NCI-H2196 treated with DMSO at 0.1 percent for 48 hours (cell line): ENCODE measurements at regions not wholly inside any gene's neighbourhood (a gene's known extent, or its start where the extent isn't known, plus 50 kb on each side); places are given as distances from the start of the nearest gene placed in this dataset.
"Not testable (repeated sequence)": the region's sequence is repeated elsewhere in the genome, so short reads cannot be mapped to it uniquely, and the experiment has no call there.

ENCODE experiments used
- DNase-seq: peaks from one replicate; lab custom pipeline; 2025; ENCODE audit not compliant: unreplicated experiment; lab: John Stamatoyannopoulos, UW

DNA sequence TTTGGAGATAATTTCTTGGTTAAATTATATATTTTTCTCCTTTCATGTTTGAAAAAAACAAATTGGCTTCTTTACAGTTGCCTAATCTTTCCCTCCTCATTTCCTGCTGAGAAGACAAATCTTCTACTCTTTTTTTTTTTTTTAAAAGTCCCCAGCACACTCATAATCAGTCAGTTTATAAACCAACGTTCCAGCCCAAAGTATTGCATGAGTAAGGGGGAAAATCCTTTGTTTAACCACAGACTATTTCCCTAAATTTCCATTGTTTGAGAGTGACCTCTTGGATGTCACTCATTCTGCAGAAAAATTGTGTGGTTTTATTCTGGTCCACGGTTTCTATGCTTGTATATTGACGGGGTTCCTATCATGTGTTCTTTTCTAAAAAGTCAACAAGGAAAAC is 55.1 kb upstream of the TLR4 start:
- no peak for DNase-seq

DNA sequence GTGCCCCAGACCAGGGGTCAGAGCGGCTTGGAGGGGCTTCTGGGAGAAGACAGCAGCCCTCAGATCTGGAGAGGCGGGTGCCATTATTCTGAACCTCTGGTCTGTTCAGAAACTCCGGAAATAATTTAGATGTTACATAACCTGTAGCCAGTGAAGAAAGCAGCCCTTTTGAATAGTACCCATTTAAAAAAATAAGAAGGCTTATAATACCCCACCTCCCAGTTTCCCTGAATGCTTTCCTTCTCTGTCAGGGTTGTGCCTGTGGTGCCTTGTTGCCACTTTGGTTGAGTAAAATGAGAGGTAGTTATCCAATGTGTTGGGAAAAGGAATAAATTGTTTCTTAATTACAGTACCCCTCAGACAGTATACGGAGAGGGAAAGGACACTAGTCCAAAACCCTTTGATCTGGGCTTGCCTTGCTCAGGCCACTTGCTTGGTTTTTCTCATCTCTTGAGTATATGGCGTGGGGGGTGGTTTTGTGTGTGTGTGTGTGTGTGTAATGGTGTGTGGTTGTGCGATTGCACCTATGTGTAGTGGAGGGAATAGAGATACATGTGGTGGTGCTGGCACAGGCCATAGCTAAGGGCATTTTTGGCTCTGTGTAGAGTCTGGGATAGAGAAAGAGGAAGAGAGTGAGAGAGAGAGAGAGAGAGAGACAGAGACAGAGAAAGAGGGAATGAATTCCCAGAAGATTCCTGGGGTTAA is 59.1 kb upstream of the TLR4 start:
- DNase-seq: no peak

DNA sequence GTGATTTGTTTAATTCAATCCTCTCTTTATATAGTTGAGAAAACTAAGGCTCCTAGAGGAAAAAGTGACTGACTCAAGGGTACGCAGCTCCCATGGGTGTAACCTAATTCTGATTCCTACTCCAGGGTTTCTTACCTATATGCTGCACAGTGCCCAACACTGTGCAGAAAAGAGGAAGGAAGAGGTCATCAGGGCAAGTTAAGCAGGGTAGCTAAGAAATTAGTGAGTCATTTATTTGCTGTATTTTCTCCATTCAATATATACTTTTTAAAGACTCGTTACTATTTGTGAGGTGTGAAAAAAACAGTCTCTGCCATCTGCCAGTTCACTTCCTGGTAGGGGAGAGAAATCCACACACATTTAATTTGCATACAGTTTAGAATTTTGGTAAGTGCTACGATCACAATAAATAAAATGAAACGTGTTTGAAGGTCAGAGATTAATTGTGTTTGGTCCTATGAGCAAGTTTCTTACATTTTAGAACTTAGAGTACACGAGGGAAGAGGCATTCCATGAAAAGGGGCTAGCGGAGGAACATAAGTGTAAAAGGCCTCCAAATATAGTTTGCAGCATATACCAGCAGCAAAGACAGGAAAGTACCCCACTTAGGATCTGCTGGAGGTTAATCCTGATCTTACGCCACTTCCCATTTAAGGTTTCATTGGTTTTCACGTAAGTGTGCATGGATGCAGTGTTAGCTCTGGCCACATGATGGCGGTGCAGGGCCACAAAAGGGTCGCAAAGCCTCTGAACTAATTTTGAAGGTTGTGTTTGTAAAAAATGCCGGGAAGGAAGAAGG is 59.9 kb upstream of the TLR4 start:
- DNase-seq: peak; percentile 60

DNA sequence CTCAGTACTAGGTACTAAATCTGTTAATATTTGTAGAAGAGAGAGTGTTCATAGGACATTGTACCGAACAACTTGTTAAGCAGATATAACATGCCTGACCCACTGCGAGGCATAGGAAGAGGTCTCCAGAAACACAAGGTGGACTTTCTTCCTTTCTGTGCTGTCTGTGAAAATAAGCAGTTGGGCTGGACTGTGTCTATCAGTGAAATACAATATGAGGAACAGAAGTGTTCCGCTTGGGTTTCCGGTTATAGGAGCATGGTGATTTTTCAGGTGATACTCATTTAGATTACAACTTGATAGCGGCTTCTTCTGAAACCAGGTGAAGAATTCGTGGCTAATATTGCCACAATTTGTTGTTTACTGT is 60.9 kb upstream of the TLR4 start:
- DNase-seq: no peak

DNA sequence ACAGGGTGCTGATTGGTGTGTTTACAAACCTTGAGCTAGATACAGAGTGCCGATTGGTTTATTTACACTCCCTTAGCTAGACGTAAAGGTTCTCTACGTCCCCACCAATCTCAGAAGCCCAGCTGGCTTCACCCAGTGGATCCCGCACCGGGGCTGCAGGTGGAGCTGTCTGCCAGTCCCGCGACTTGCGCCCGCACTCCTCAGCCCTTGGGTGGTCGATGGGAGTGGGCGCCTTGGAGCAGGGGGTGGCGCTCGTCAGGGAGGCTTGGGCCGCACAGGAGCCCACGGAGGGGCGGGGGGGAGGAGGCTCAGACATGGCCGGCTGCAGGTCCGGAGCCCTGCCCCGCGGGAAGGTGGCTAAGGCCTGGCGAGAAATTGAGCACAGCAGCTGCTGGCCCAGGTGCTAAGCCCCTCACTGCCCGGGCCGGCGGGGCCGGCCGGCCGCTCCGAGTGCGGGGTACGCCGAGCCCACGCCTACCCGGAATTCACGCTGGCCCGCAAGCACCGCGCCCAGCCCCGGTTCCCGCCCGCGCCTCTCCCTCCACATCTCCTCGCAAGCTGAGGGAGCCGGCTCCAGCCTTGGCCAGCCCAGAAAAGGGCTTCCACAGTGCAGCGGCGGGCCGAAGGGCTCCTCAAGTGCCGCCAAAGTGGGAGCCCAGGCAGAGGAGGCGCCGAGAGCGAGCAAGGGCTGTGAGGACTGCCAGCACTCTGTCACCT is 61.5 kb upstream of the TLR4 start:
- not testable (repeated sequence) for DNase-seq

DNA sequence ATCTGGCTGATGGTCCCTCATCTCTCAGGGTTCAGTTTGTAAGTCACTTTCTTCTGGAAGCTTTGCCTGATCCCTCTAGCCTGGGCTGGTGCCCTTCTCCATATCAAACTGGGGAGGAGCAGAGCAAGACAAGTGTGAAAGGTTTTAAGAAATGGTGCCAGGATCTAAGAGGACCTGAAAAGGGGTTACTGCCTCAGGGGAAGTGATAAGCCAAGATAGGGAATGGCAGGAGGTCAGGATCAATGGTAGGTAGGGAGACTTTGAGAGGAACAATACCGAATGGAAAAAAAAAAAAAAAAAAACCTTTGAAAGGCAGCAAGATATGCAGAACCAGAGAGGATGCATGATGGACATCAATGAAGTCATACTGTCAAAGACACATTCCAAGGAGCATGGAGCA is 67.5 kb upstream of the TLR4 start:
- no peak for DNase-seq

DNA sequence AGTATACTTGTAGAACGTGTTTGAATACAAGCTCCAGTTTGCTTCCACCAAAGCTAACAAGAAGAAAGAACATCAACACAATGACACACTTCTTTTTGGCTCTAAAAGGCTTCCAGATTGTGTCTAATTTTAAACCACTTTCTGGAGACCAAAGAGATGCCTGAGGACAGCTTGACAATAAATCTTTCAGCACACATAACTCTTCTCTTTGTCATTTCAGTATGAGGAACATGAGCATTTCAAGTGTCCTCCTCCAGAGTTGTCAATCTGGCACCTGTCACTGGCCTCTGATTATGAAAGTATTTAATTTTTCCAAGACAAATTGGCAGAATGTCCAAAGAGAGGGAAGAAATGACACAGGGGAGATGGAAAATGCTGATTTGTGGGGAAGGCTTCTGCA is 79.0 kb upstream of the TLR4 start:
- no peak for DNase-seq

DNA sequence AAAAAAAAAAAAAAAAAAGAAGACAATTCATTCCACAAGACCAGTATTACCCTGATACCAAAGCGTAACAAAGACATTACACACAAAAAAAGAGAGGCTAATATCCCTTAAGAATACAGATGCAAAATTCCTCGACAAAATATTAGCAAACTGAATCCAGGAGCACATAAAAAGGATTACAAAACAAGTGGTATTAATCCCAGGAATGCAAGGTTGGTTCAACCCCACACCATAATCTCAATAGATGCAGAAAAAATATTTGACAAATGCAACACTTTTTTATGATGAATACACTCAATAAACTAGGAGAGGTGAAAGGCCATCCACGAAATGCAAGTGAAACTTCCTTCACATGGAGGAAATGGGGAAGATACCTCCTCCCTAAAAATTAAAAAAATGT is 80.1 kb upstream of the TLR4 start:
- DNase-seq: no peak

DNA sequence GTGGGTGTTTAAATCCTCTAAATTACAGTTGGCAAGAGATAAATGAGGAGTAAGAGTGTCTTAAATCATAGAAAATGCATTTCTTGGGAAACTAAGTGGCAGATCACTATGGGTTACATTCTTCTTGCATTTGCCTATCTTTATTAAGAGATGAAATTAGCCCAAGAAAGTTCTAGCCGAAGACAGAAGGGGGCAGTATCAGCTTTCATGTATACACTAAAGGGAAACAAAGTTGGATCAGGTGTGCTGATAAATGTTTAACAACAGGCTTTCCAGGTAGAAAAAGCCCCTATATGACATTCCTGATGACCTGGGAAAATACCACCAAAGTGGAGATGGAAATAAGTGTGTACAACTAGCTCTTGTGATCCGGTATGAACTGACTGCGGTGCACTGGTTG is 81.9 kb upstream of the TLR4 start:
- no peak for DNase-seq

DNA sequence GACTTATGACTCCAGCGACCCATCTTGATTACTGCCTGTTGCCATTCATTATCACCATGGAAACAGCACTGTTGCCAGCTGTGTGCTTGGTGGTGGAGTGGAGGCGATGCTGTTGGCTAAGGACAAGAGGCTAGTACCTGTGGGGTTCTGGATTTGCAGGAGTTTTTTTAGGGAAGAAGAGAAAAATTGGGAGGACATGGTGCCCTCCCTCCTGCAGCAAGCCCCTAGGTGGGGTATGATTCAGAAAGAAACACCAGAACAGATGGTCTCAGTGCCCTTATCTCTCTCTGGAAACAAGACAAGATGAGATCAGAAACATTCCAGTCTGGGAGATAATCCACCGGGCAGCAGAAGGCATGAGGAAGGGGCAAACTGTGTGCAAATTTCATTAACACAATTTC is 87.8 kb upstream of the TLR4 start:
- DNase-seq: peak; percentile 13

DNA sequence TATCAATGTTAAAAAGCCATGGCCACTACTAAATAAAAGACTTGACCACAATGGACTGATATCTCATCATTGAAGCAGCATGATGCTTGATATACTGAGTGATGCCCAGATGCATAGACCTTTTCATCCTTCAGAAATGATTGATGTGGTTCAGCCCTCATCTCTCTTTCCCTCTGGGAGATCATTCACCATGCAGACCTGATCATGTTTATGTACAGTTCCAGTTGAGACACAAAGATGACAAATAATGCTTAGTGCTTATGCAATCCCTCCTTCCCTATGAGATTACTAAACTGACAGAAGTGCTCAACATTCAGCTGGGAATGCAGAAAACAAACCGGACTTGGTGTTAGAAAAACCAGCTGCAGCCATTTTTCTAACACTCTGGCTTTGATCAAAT is 91.9 kb upstream of the TLR4 start:
- DNase-seq: no peak

DNA sequence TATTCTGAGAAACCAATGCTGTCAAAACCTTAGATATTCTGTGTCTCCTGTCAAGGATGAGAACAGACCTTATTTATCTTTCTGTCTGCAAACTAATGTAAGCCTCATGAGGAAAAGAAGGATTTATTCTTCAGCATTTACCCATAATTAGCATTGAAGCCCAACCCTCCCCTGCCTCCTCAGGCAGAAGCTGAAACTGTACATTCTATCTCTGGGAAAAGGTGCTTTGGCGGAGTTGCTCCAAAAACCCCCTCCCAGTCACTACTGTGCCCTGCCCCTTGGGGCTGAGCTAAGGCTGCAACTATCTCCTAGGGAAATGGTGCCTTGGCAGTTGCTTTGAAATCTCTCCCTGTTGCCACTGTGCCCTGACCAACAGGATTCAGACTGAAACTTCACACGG is 106.2 kb upstream of the TLR4 start:
- no peak for DNase-seq

DNA sequence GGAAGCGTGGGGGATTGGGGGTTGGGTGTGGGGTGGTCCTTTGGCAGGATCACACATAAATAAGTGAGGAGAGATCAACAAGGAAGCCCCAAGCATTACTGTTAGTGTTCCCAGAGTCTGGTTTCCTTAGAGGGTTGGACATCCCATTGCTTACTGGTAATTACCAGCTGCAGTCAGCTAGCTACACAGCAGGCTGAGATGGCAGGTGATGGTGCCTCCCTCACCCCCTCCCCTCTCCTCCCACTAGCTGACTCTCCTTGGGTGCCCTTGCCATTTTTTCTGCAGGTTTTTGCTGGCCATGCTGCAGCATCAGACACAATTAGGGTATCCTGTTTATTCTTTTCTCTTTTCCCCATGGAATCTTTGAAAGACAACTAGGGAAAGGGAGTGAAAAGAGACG is 107.5 kb upstream of the TLR4 start:
- DNase-seq: peak; percentile 6

DNA sequence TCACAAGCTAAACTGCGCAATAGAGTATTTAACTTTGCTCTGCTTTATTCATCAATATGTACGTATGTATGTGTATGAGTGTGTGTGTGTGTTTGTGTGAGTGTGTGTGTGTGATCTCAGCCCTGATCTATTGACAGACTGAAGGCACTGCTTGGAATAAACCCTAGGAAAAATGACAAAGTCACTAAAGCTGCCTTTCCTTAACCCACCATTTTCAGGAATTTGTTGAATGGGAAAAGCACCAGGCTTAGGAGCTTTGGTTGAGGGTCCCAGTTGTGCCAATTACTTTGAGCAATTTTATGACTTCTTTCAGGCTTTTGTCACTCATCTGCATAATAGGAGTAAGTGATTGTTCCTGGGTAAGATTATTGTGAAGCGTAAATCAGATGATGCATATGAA is 108.6 kb upstream of the TLR4 start:
- no peak for DNase-seq

DNA sequence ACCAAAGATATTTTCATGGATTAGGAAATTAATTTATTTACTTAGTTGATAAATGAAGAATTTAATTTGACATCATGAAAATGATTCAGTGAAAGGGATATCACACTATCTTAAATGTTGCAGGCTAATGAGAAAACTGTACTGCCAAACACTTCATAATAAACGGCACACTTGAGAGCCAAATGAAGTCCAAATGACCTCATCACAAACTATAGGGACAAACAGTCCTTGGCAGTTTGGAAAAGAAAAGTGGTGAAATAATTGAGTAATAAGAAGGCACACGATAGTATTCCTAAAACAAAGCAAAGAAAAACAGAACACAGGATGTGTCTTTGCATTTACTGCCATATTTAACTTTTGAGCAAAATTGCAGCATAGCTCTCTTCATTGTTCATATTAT is 116.9 kb upstream of the TLR4 start:
- no peak for DNase-seq

DNA sequence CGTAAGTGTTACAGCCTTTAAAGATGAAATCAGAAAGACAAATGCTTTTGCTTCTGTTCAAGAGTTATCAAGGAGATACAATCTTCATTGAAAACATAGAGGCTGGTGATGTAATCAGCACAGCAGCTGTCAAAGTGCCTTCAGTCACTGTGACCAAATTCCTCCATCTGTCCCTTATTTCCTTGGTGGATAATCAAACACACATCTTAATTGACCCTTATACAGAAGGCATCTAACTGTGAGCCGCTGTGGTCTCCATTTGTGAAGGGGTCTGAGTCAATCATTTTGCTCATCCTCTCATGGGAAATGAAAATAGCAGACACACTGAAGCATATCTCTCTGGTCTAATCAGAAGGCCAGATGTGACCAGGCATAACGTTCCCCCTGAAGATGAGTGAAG is 130.1 kb upstream of the TLR4 start:
- DNase-seq: no peak

DNA sequence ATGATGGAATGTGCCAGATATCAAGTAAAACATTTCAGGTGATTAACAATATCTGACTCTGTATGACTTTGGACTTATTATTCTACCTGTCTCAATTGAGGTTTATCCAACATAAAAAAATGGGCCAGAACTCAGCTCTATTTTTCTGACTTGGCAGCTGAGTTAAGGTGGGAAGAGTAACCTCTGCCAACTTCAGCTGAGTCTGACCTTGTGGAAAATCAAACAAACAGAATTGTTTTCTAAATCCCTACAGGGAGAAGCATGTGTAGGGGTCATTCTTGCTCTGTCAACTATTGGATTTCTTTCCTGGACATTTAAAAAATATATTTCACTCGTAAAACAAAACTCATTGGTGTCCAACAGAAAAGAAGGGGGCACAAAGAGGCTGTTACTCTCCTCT is 139.4 kb upstream of the TLR4 start:
- DNase-seq: no peak

DNA sequence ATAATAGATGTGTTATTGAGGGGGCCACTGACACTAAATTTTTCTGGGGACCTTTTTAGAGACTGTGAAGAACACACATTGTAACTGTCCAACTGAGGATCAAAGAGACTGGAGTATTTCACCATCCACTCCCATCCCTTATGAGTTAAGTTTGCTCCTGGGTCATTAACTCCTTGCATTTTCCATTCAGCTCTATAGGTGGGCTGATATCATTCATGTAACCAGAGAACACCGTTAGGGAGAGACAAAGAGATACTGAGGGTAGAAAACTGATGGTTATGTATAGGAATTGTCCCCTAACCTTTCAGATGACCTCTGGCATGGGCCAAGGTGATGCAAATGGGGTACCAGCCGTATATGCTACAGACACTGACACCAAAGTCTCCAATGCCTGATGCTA is 142.4 kb upstream of the TLR4 start:
- no peak for DNase-seq

DNA sequence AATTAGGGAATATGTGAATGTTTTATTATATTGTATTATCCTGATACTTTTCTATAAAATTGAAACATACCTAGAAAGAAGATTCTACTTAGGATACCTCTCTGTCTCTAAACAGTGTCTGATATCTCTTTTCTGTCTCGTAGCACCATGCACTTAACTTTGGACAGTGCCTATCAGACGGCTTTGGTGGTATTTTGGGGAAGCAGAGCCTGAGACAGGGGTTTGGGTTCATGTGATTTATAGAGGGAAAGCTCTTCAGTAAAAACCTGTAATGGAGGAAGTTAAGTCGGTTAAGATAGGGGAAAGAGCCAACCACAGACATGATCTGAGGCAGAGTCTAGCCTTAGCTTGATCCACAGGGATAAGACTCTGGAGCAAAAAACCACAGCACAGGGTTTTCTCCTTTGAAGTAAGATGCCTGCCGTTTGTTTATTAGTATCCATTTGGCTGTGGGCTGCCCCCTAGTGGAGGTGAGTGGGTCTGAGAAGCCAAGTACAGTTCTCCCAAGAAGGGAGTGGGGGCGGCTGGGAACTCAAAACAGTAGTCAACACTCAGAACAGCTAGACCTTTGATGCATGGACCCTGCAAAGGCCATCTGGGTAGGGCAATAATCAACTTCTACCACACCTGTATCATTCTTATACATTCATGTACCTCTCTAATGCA is 141.2 kb upstream of the ASTN2 start:
- no peak for DNase-seq

DNA sequence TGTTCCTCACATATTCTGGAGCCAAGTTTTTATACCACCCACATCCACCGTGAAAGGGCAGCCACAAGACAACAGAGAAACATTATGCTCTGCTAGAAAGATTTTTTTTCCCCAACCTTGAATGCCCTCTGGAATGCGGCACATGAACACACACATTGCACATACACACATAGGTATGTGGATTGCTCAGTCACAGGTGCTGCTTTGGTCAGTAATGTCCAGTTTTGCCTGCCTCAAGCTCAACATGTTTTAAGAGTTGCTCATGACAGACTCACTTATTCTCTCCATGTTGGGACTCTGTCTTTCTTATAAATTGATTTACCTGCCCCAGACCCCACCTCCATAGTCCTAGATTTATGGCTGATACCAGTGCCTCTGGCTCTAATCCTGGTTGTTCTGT is 138.0 kb upstream of the ASTN2 start:
- DNase-seq: no peak

DNA sequence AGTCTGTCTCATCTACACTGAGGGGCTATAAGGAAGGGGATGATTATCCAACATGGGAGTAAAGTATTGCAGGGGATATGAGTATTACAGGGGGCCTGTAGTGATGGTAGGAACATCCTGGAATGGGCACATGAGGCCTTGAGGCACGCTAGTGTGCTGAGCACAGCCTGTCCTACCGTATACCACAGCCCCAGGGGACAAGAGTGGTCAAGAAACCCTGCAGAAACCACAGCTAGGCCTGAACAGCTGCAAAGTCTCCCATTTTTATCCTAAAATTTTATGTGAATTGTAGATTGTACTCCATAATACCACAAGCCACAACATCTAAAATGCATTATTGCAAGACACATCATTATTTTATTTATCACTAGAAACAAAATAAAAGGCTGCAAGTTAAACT is 136.3 kb upstream of the ASTN2 start:
- DNase-seq: no peak

DNA sequence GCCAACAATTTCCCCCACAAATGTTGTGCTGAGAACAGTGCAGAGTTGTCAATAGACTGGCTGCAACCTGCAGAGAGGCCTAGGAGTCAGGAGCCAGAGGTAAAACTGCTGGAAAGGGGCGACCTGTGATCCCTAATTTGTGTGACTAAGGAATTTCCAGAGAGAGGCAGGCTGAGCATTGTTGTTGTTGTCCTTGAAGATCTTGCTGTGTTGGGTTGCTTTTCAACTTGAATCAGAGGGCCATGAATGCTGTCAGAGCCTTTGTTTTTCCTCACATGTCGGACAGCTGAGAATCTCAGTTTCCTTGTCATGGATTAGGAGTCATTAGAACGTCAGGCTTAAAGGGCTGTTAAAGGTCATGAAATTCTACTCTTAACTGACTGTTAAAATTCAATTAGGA is 134.6 kb upstream of the ASTN2 start:
- DNase-seq: no peak
